MM.1S (cell line): ENCODE measurements at regions not wholly inside any gene's neighbourhood (a gene's known extent, or its start where the extent isn't known, plus 50 kb on each side); places are given as distances from the start of the nearest gene placed in this dataset.

Experiments
- CTCF ChIP-seq: fragments of 300-600 bp; sonication (generic); IDR thresholded peaks from 2 replicates; pipeline ENCODE4 v1.5.1; 2016; ENCODE audit warnings: antibody characterized with exemption, low read length, mixed read lengths
- EZH2 ChIP-seq: fragments of 300-600 bp; sonication (generic); optimal IDR thresholded peaks from 2 replicates; pipeline ENCODE3; 2017; ENCODE audit warnings: low read depth, mild to moderate bottlenecking, antibody characterized with exemption, low read length, mixed read lengths

- no peak for TF ChIP-seq EZH2
- TF ChIP-seq CTCF, result no peak
Observed at GRCh38 chr4:128338634-128339355, 51.2 kb upstream of the PGRMC2 start.
